Skin of body (tissue), 1 donor: ENCODE measurements at regions not wholly inside any gene's neighbourhood (a gene's known extent, or its start where the extent isn't known, plus 50 kb on each side); places are given as distances from the start of the nearest gene placed in this dataset. TPM values are rescaled to one million over a fixed set of nuclear protein-coding genes. Genes with fewer than 3 reads are reported as not detected.

Experiments
- small RNA-seq: library from RNA; depleted of rRNA; stranded (forward); fragments of <200 nt; gene quantifications from one replicate; pipeline ENCODE3, GENCODE V24; 2014; ENCODE audit warnings: low replicate concordance

Small RNA genes lying in the stretch of these regions (small RNA-seq; reads per million reads assigned to genes)
- gene PPIAP63 (not detected), gene RF00592 (not detected)
